ENCODE measurements at regions not wholly inside any gene's neighbourhood (a gene's known extent, or its start where the extent isn't known, plus 50 kb on each side); places are given as distances from the start of the nearest gene placed in this dataset.

DNA sequence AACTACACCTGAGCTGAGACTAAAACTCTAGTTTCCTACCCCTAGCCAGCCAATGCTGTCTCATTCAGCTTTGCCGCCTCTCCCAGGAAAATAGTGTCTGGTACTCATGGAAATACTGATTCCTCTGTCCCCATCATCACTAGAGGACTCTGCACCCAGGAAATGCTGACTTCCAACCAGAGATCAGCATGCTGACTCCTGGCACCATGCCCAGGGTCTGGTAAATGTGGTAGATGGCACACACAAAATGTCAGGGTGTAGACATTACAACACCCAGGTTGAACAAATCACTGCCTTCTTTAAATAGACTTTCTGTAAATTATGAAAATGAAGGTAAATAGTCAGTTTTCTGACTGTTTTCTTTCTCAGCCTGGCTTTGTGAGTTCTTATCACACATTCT lies 307.3 kb upstream of the CHAC2 start:
- ChIA-PET POLR2A (no interaction called here), CTCF (no interaction called here)

DNA sequence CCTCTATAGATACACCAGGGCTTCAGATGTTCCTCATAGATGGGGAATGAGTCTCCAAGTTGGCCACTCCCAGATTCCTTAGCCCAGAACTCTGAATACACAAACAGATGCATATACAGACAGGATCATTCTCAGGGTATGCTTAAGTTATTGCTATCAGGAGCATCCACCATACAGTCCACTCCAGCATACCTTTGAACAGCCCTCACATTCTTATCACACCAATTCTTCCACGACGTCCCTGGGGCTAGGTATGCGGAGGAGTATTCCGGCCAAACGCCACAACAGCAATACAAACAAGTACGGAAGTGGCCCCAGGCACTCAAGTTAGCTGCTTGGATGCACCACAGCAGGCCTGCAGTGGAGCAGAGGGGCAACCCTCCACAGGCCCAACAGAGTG lies 312.5 kb upstream of the CHAC2 start:
- ChIA-PET POLR2A (no interaction called here), CTCF (no interaction called here)

DNA sequence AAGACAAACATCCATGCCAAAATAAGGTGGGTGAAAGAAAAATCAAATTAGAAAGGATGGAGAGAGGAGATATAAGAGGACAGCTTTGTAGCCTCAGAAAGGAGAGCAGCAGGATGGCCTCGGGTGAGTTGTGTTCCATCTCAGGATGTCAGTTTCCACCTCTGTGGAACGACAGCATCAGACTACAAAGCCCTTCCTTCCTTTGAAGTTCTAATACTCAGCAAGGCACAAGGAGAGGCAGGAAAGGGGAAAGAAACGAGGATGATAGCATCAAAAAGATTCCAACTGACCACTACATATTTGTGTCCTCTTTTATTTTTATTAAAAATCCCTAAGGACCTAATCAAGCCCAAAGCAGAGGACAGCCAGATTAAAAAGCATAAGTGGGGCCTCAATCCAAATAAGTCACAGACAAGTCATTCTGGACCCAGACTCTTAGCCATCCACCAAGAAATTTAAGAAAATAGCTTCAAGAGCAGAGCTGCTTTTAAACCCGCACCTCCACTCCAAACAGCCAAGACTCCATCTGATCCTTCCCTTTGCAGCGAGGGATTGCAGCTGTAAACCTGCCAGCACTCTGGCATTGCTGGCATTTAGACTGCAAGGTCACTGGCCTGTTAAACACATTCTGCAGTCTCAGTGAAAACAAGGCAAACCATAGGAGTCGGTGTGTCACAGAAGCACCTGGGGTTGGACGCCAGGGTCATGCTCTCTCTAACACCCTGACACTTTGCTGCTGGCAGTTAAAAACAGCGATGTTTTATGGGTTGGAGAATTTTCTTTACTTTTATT lies 314.5 kb upstream of the CHAC2 start:
- POLR2A ChIA-PET: no interaction called here
- CTCF ChIA-PET: no interaction called here

DNA sequence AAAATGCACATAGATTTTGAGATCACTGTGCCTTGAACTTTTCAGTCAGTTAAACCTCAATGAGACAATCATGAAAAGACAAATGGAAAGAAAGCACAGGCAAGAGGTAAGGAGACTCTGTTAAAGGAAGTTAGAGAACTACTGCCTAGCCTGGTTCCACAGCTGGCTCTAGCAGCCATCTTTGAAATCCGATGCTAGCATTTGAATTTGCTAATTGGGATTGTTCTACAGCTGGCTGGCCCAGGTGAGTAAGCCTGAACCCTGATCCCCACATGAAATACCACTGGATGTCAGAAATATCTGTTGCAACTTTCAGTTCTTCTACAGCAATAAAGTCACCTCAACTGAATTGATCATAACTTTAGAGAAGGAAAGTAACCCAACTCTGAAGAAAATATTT lies 315.2 kb upstream of the CHAC2 start:
- ChIA-PET POLR2A (no interaction called here), CTCF (no interaction called here)

DNA sequence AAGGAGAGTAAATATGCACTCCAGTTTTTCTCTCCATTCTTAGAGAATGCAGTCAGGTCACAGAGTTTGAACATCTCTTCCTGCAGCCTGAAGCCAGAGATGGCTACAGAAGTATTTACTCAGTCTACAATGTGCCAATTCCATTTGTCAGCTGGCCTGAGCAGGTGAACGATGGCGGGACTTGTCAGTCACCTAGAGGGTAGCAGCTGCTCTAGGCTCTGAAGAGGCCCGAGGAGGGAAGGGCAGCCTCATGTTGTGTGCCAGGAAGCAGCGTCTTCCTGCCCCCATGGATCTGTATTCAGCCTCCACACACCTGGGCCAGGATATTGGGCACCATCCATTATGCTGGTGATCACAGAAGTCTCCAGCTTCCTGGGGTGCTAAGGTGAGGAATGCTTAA lies 316.7 kb upstream of the CHAC2 start:
- ChIA-PET POLR2A (no interaction called here), CTCF (no interaction called here)

DNA sequence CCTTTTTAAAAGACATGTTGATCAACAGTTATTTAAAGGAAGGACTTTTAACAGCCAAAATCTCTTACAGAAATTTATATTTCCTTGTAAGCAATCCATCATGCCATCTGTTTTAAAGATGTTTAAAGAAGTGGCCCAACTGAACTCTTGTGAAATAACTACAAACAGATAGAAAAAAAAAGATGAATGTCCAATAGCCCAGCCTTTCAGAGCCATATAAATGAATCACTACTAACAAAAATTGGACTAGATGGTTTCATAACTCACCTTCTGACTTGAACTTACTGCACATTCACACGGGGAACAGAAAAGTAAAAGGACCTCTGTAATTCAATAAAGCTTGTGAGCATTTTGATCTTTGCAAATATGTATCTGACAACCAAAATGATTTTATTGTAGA lies 319.0 kb upstream of the CHAC2 start:
- ChIA-PET CTCF (no interaction called here), POLR2A (no interaction called here)

DNA sequence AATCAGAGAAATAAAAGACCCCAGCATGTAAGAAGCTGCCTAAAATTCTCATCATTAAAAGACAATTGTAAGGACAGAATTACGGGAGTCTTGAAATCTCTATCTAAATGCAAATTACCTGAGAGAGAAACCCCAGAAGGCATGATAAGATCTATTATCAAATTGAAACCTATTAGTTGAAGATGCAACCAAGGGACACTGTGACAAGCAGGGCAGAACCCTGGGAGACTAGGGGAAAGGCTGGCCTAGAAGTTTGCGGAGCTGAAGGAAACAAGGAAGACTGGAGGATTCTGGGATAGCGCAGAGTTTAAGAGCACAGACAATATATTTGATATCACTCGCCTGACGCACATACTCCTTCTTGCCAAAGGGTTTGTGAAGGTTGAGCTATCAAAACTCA lies 319.5 kb upstream of the CHAC2 start:
- ChIA-PET POLR2A (no interaction called here), CTCF (no interaction called here)

DNA sequence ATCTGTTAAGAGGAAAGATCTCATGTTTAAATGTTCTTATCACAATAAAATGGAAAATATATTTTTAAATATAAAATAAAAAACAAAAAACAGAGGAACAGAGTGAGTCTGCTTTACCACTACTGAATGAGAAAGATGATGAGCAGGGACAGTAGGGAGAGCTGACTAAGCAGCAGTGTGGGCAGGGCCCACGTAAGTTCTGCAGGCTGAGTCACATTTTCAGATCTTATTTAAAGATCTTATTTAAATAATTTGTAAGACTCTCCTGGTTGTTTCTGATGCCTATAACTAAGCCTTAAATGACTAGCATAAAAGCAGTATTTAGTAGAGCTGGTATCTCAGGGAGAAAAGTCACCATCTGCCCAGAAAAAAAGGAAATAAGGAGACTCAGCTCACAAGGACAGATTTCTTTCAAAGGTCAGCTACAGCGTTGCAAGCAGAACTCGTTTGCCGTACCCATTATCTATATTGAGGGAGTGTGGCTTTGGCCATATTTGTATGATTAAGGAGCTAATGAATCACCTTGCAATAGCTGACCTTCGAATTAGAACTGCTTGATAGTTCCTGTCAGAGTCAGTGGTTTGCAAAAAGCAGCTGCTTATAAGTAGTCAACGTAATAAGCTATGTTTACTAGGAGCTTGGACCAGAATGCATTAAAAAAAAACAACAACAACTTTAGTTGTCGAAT lies 322.1 kb upstream of the CHAC2 start:
- POLR2A ChIA-PET: no interaction called here
- CTCF ChIA-PET: no interaction called here

DNA sequence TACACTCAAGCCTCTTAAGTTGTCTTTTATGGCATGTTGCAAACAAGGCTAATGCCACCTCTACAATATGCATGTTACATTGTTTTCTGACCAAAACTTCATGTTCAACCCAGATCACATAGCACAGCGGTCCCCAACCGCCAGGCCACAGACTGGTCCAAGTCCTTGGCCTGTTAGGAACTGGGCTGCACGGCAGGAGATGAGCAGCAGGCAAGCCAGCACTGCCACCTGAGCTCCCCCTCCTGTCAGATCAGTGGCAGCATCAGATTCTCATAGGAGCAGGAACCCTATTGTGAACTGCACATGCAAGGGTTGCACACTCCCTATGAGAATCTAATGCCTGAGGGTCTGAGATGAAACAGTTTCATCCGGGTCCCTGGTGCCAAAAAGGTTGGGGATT lies 324.8 kb upstream of the CHAC2 start:
- POLR2A ChIA-PET: no interaction called here
- CTCF ChIA-PET: no interaction called here

DNA sequence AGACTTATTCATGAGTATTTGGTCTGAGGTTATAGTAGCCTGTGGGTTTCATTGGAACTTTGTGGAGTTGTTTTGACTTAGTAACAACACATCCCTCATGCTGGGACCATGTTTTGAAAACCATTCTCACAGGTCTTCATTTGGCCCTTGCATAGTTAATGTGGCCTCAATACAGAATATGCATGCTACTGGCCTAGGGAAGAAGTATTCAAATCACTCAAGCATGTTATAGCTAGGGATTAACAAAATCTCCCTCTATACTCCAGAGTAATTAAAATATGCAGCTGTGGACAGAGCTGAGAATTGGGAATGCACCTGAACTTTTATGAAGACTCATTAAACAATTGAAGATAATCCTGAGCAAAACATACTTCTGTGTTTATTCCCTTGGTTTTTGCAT lies 325.5 kb upstream of the CHAC2 start:
- ChIA-PET CTCF (no interaction called here), POLR2A (no interaction called here)

DNA sequence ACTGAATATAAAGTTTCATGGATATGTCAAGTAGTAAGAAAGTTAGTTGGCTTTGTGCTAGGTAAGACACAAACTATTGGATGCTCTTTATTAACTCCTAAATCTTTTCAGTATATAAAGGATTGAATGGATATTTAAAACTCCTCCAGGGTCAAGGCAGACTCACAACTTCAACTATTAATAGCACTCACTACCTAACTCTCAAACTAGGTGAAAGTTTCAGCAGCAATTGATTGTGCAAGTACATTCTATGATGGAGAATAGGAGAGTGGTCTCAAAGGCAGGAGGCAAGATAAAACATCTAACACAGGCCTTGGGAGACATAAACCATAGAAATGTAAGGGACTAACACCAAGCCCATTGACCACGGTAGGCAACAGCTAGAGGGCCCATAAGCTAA lies 328.9 kb upstream of the CHAC2 start:
- POLR2A ChIA-PET: no interaction called here
- CTCF ChIA-PET: no interaction called here

DNA sequence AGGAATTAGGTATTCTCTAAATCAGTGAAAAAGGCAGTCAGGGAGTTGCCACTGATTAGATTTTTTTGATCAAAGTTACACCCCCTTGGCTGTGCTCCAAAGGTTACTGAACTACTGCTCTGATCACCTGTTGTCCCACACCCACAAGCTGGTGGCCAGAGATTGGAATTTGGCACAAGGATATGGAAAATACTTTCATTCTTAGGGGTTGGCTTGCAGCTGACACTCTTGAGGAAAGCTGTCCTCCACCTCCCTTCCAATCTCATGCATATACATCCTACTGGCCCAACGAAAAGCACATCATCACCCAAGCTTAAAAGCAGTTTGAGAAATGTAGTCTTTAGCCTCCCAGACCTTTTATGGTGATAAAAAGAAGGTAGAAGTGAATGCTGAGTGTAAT lies 329.5 kb upstream of the CHAC2 start:
- CTCF ChIA-PET: no interaction called here
- POLR2A ChIA-PET: no interaction called here

DNA sequence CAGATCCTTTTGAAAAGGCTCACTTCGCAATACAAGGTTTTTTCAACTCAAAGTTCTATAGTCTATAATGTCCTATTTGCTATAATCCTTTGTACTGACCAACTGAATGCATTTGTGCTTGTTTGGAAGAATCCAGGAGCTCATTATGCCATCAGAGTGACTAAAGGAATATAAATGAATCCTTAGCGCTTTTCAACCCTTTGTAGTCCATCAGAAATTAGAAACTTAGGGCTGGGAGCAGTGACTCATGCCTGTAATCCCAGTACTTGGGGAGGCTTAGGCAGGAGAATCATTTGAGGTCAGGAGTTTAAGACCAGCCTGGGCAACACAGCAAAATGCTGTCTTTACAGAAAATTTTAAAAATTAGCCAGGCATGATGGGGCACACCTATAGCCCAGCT lies 330.2 kb upstream of the CHAC2 start:
- ChIA-PET POLR2A (no interaction called here), CTCF (no interaction called here)

DNA sequence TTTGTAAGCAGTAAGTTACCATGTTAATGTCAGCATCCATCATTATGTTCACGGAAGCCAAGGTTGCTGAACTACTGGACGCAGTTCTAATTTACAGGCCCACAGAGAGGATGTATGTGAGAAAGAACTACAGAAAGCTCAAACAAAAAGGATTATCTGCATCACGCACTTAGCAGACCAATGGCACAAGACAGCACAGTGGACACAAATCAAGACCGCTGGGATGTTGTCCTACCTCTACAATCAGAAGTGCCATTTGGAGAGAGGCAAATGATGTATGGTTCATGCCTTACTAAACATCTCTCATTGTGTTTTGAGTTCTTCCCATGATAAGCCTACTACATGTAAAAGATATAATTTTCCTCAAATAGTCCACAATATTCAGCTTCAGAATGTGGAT lies 330.7 kb upstream of the CHAC2 start:
- ChIA-PET POLR2A (no interaction called here), CTCF (no interaction called here)

DNA sequence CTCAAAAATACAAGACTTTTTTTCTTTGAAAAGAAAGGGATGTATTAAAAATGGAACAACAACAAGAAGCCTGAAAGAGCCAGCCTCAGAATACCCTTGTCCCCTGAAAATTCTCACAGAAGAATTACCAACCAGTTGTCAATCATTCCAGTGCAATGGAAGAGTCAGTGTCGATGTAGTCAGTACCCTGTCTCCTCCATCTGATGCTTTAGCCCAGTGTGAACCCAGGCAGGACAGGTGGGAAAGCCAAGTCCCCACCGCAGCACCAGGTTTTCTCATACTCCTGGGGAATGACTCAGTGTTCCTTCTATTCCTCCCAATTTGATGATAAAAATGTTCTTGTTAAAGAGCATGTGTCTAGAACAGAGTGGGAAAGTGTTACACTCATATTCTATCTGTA lies 332.0 kb upstream of the CHAC2 start:
- ChIA-PET CTCF (no interaction called here), POLR2A (no interaction called here)

DNA sequence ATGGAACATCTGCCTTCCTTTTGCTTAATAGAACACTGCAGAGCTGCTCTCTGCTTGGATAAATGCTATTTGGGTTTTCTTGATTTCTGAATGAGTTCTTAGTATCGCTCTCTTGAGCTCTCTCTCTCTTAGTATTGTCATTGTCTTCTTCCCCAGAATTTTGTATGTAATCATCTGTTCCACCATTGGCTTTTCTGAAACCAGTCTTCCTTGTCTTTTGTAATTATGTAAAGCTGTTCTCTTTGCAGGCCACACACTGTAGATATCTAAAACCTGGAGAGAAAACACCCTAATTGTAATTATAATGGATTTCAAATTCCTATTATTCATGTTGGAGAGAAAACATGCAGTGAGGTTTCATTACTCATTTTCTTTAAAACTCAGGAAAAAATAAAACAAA lies 333.1 kb upstream of the CHAC2 start:
- CTCF ChIA-PET: no interaction called here
- POLR2A ChIA-PET: no interaction called here

DNA sequence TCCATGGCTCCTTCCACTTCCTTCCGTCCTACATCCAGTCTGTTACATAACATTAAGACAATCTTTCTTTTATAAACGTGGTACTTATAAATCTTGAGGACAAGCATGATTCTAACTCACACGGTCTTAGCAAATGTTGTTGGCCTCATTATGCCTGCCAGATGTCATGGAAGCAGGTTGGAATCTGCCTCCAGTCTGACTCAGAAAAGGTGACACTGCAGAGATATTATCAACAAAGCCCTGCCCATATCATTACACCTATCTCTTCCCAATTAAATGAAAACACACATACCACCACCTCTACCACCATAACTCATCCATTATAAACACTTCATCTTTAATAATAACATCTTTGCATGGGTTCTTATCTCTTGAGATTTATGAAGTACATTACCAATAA lies 334.7 kb upstream of the CHAC2 start:
- POLR2A ChIA-PET: no interaction called here

DNA sequence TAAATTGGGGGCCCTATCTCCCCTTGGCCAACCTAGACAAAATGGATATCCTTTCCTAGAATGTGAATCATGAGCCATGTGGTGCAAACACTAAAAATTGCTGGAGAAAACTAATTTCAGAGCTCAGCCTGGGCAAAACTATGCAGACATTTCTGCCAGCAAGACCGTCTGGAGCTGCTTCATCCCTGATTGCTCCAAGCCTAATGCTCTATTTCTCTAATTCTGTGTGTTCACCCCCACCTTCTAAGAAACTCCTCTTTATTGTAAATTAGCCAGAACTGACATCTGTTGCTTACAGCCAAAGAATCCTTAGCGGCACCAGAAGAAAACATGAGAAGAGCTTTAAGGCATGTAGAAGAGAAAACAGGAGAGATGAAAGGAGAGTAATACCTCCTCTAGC lies 337.7 kb upstream of the CHAC2 start:
- CTCF ChIA-PET: no interaction called here
- POLR2A ChIA-PET: no interaction called here

More for the DNA sequence above, 334.7 kb upstream of the CHAC2 start:
- CTCF ChIA-PET: no interaction called here

DNA sequence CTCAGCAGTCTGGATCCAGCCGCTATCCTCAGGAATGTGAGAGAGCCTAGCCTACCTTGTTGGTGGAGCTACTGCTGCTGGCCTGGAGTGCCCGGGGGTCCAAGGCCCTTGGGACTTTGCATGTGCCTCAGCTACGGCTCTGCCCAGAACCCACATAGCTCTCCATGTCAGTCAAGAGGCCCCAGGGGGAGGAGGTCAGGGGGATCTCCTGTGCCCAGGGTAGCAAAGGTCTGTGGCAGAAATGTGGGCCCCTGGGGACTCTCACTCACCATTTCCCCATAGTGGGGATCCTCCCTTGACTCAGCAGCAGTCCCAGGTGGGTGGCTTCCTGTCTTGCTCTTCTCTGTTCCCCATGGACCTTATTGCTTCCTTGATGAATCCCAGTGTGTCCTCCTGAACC lies 342.7 kb upstream of the CHAC2 start:
- POLR2A ChIA-PET: no interaction called here
- CTCF ChIA-PET: no interaction called here

DNA sequence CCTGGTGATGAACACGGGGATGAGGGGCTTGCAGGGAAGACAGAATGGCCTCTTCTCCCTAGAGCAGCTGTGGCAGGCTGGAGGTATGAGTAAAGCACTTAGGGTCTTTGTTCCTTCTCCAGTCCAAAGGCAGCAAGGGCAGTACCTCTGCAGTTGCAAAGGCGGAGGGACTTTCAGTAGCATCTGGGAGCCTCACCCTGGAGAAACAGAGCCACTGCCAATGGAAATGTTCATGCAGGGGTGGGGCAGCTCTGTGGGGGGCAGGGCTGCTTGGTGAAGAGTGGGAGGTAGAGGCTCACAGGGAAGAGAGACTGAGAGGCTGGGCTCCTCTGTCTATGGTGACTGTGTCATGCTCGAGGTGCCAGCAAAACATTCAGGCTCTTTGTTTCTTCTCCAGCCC lies 344.1 kb upstream of the CHAC2 start:
- POLR2A ChIA-PET: no interaction called here
- CTCF ChIA-PET: no interaction called here

DNA sequence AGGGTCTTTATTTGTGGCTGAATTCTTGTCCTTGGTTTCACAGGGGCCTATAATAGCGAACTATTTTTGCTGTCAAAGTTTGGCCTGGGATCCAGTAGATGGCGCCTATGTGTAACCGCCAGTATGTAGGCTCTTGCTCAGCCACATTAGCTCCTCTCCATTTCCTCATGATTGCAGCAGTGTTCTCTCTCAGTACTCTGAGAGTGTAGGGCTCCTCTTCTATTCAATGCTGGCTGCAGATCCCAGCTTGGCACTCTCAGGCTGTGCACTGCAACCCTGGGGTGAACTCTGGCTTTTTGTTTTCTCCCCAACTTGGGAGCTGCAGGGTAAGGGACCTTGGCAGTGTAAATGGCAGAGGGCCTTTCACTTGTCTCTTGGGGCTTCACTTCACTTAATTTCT lies 344.6 kb upstream of the CHAC2 start:
- POLR2A ChIA-PET: no interaction called here

DNA sequence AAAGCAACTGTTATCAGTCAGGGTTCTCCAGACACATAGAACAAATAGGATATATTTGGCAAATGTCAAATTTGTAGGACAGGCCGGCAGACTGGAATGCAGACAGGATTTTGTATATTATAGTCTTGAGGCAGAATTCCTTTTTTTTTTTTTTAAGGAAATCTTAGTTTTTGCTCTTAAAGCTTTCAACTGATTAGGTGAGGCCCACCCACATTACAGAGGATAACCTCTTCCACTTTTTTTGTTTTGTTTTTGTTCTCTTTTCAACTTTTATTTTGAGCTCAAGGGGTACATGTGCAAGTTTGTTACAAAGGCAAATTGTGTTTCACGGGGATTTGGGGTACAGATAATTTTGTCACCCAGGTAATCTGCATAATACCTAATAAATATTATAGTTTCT lies 350.2 kb upstream of the CHAC2 start:
- ChIA-PET POLR2A (no interaction called here), CTCF (no interaction called here)

More for the DNA sequence above, 344.6 kb upstream of the CHAC2 start:
- CTCF ChIA-PET: no interaction called here

All from activated CD8-positive, alpha-beta memory T cell treated with anti-CD3 and anti-CD28 coated beads for 36 hours (primary cell).